ENCODE measurements at regions not wholly inside any gene's neighbourhood (a gene's known extent, or its start where the extent isn't known, plus 50 kb on each side); places are given as distances from the start of the nearest gene placed in this dataset.
"Not testable (repeated sequence)": the region's sequence is repeated elsewhere in the genome, so short reads cannot be mapped to it uniquely, and the experiment has no call there.

GRCh38 chr2:91577406-91577805, 2885.9 kb downstream of the RPIA start:
- DNase-seq; H3K36me3 ChIP-seq; H3K27me3 ChIP-seq; H3K4me3 ChIP-seq; intact Hi-C loops (cut with DNase I; ENCODE audit: low total_unique reads); H3K27ac ChIP-seq; H3K4me1 ChIP-seq; ATAC-seq; in situ Hi-C loops (cut with MboI; ENCODE audit: low sequenced_read_pairs in 4 of 4); H3K9me3 ChIP-seq: not testable (repeated sequence)

- in situ Hi-C loops (cut with MboI; ENCODE audit: low sequenced_read_pairs in 4 of 4); H3K4me3 ChIP-seq; ATAC-seq; intact Hi-C loops (cut with DNase I; ENCODE audit: low total_unique reads); H3K27ac ChIP-seq; H3K36me3 ChIP-seq; DNase-seq; H3K4me1 ChIP-seq; H3K27me3 ChIP-seq; H3K9me3 ChIP-seq: not testable (repeated sequence)
These were observed 2887.2 kb downstream of the RPIA start for GRCh38 chr2:91578678-91579077.

DNA sequence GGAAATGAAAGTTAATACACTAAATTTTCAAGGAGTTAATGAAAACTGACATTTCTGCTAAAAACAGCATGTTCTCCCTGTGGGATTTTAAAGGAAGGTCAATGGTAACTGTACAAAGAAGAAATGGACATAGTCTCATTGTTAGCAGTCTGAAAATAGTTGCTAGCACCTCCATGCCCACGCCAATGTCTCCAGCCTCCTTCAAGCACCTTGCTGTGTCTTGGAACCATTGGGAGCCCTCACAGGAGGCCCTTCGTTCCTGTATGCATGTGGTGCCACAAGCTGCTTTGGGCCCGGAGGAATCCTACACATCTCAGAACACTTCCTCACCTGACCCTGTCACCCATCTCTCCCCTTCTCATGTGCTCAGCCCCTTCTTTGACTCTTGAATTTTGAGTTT, 2888.1 kb downstream of the RPIA start:
- in situ Hi-C loops (cut with MboI; ENCODE audit: low sequenced_read_pairs in 4 of 4); DNase-seq; H3K27me3 ChIP-seq; intact Hi-C loops (cut with DNase I; ENCODE audit: low total_unique reads); H3K36me3 ChIP-seq; H3K4me1 ChIP-seq; H3K4me3 ChIP-seq; ATAC-seq; H3K27ac ChIP-seq; H3K9me3 ChIP-seq: not testable (repeated sequence)

GRCh38 chr2:91580043-91580442, 2888.6 kb downstream of the RPIA start:
- H3K27me3 ChIP-seq; H3K9me3 ChIP-seq; H3K4me3 ChIP-seq; in situ Hi-C loops (cut with MboI; ENCODE audit: low sequenced_read_pairs in 4 of 4); intact Hi-C loops (cut with DNase I; ENCODE audit: low total_unique reads); ATAC-seq; DNase-seq; H3K36me3 ChIP-seq; H3K4me1 ChIP-seq; H3K27ac ChIP-seq: not testable (repeated sequence)

- H3K27me3 ChIP-seq = peaks cover 0 to 12% (median 7%) of the 10 kb centered on the region in 3 donors
- H3K9me3 ChIP-seq; H3K4me3 ChIP-seq; intact Hi-C loops (cut with DNase I; ENCODE audit: low total_unique reads); in situ Hi-C loops (cut with MboI; ENCODE audit: low sequenced_read_pairs in 4 of 4); ATAC-seq; DNase-seq; H3K4me1 ChIP-seq; H3K36me3 ChIP-seq; H3K27ac ChIP-seq: not testable (repeated sequence)
These were observed 2895.6 kb downstream of the RPIA start for GRCh38 chr2:91587098-91587497.

- H3K27me3 ChIP-seq = peaks cover 0 to 14% (median 7%) of the 10 kb centered on the region in 3 donors
- H3K36me3 ChIP-seq; intact Hi-C loops (cut with DNase I; ENCODE audit: low total_unique reads); ATAC-seq; in situ Hi-C loops (cut with MboI; ENCODE audit: low sequenced_read_pairs in 4 of 4); H3K4me3 ChIP-seq; H3K27ac ChIP-seq; H3K4me1 ChIP-seq; H3K9me3 ChIP-seq; DNase-seq: not testable (repeated sequence)
These were observed 2896.5 kb downstream of the RPIA start for GRCh38 chr2:91587908-91588535.

GRCh38 chr2:91588782-91589223, 2897.3 kb downstream of the RPIA start:
- H3K4me3 ChIP-seq = not testable (repeated sequence)

DNA sequence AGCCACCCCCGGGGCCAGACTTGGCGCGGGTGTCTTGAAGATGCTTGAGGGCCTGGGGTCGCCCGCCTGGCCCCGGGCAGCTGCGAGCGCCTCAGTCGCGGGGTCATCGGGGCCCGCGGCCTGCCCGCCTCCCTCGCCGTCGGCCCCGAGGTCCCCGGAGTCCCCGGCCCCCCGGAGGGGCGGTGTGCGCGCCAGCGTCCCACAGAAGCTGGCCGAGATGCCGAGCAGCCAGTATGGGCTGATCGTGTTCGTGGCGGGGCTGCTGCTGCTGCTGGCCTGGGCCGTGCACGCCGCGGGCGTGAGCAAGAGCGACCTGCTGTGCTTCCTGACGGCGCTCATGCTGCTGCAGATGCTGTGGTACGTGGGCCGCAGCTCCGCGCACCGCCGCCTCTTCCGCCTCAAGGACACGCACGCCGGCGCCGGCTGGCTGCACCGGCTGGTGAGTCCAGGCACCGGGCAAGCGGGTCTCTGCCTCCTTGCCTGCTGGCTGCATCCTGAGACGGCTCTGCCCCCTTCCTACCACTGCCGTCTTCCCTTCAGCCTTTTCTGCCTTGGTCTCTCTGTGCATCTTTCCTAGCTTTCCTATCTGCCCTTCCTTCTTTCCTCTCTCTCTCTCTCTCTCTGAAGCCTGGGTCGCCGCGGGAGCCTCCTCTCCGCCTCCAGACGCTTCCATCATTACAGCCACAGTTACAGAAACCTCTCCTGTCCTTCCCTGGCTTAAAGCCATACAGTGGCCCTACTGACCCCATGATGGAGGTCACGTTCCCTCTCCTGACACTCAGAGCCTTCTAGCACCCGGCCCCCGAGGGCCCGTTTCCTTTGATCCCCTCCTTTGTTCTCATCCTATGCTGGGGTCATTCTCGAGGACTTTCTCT, 2898.2 kb downstream of the RPIA start:
- intact Hi-C loops (cut with DNase I; ENCODE audit: low total_unique reads); in situ Hi-C loops (cut with MboI; ENCODE audit: low sequenced_read_pairs in 4 of 4); H3K4me3 ChIP-seq; DNase-seq; H3K4me1 ChIP-seq; H3K27ac ChIP-seq; ATAC-seq; H3K36me3 ChIP-seq; H3K9me3 ChIP-seq: not testable (repeated sequence)
- peaks cover 0 to 11% (median 7%) of the 10 kb centered on the region in 3 donors for H3K27me3 ChIP-seq

More at GRCh38 chr2:91588782-91589223, 2897.3 kb downstream of the RPIA start:
- peaks cover 0 to 14% (median 7%) of the 10 kb centered on the region in 3 donors for H3K27me3 ChIP-seq
- intact Hi-C loops (cut with DNase I; ENCODE audit: low total_unique reads); H3K4me1 ChIP-seq; H3K9me3 ChIP-seq; in situ Hi-C loops (cut with MboI; ENCODE audit: low sequenced_read_pairs in 4 of 4); H3K36me3 ChIP-seq; ATAC-seq; DNase-seq; H3K27ac ChIP-seq: not testable (repeated sequence)

GRCh38 chr2:91590381-91590780, 2898.9 kb downstream of the RPIA start:
- in situ Hi-C loops (cut with MboI; ENCODE audit: low sequenced_read_pairs in 4 of 4) = not testable (repeated sequence)

GRCh38 chr2:91591066-91591465, 2899.6 kb downstream of the RPIA start:
- H3K4me1 ChIP-seq; H3K36me3 ChIP-seq; H3K9me3 ChIP-seq; H3K4me3 ChIP-seq; DNase-seq; intact Hi-C loops (cut with DNase I; ENCODE audit: low total_unique reads); H3K27ac ChIP-seq; in situ Hi-C loops (cut with MboI; ENCODE audit: low sequenced_read_pairs in 4 of 4); ATAC-seq: not testable (repeated sequence)
- H3K27me3 ChIP-seq = peaks cover 0 to 11% (median 7%) of the 10 kb centered on the region in 3 donors

More at GRCh38 chr2:91590381-91590780, 2898.9 kb downstream of the RPIA start:
- peaks cover 0 to 11% (median 7%) of the 10 kb centered on the region in 3 donors for H3K27me3 ChIP-seq
- intact Hi-C loops (cut with DNase I; ENCODE audit: low total_unique reads); H3K36me3 ChIP-seq; H3K4me1 ChIP-seq; H3K27ac ChIP-seq; DNase-seq; ATAC-seq; H3K9me3 ChIP-seq; H3K4me3 ChIP-seq: not testable (repeated sequence)

GRCh38 chr2:91597436-91597835, 2906.0 kb downstream of the RPIA start:
- H3K4me3 ChIP-seq; ATAC-seq; H3K9me3 ChIP-seq; H3K27ac ChIP-seq; H3K36me3 ChIP-seq; intact Hi-C loops (cut with DNase I; ENCODE audit: low total_unique reads); in situ Hi-C loops (cut with MboI; ENCODE audit: low sequenced_read_pairs in 4 of 4); H3K4me1 ChIP-seq; H3K27me3 ChIP-seq; DNase-seq: not testable (repeated sequence)

Data from gastrocnemius medialis (tissue), 4 donors.